ENCODE measurements at regions not wholly inside any gene's neighbourhood (a gene's known extent, or its start where the extent isn't known, plus 50 kb on each side); places are given as distances from the start of the nearest gene placed in this dataset.

GRCh38 chr9:11011696-11012095 lies 398.9 kb upstream of the PTPRD start:
- ChIA-PET CTCF (no interaction called here), POLR2A (no interaction called here)
- TF ChIP-seq FOS (IDR thresholded peaks at IDR 0.05; ENCODE audit: borderline replicate concordance, insufficient read depth, low read length) (no peak), MAX (IDR thresholded peaks at IDR 0.05; ENCODE audit: insufficient read depth, insufficient read length) (no peak), CTCF (IDR thresholded peaks at IDR 0.05; ENCODE audit: extremely low read depth in 1 of 2, insufficient read depth in 1 of 2, low read depth in 1 of 2, low read length in 2 of 2) (no peak), POLR2A (IDR thresholded peaks at IDR 0.05; ENCODE audit: low read depth, low read length) (no peak), JUN (IDR thresholded peaks at IDR 0.05; ENCODE audit: borderline replicate concordance, insufficient read depth, insufficient read length, low read depth) (no peak), POLR2AphosphoS5 (IDR thresholded peaks at IDR 0.05; ENCODE audit: insufficient read depth, low read depth, low read length) (no peak)
- no peak overlapping the region for H3K9ac ChIP-seq (replicated peaks; ENCODE audit: extremely low read depth, insufficient read depth, low read length)
- no peak for DNase-seq (ENCODE audit: low read depth, low spot score)
- no peaks in the 10 kb centered on the region for H3K9me1 ChIP-seq (replicated peaks; ENCODE audit: control insufficient read depth, extremely low read depth, insufficient read depth, low read length)
- no peak overlapping the region for H3K4me3 ChIP-seq (replicated peaks in 1 of 3; ENCODE audit: insufficient read depth in 1 of 3, low read depth in 1 of 3, low read length in 3 of 3)
- H3K36me3 ChIP-seq (ENCODE audit: control insufficient read depth in 2 of 2, extremely low read depth in 1 of 2, insufficient read depth in 2 of 2, low read length in 2 of 2) = no peaks in the 10 kb centered on the region
- no TSS peak for BruUV-seq (replicated peaks)
- no peak for FAIRE-seq
- H3K79me2 ChIP-seq (ENCODE audit: control insufficient read depth, insufficient read depth, low read length) = no peaks in the 10 kb centered on the region
- H3K9me3 ChIP-seq (replicated peaks; ENCODE audit: control insufficient read depth, insufficient read depth, low read length) = peaks cover 5% of the 10 kb centered on the region
- H3K27ac ChIP-seq (ENCODE audit: insufficient read depth, low read depth, low read length) = no peak overlapping the region
- no peak overlapping the region for H2AFZ ChIP-seq (ENCODE audit: low read depth, low read length)
- H3K4me2 ChIP-seq (ENCODE audit: insufficient read depth, low read length) = no peak overlapping the region
- H3K27me3 ChIP-seq (ENCODE audit: control insufficient read depth in 2 of 2, insufficient read depth in 2 of 2, low read length in 2 of 2) = no peaks in the 10 kb centered on the region
- H4K20me1 ChIP-seq (replicated peaks; ENCODE audit: control insufficient read depth, extremely low read depth, insufficient read depth, low read length) = no peaks in the 10 kb centered on the region
- dilution Hi-C loops (cut with MboI; ENCODE audit: extremely low pct_ligation_motif_present, low sequenced_read_pairs) = no loop called here
- intact Hi-C loops (cut with micrococcal nuclease) = no loop called here
- H3K4me1 ChIP-seq (ENCODE audit: control insufficient read depth, extremely low read depth, insufficient read depth, low read length) = no peaks in the 10 kb centered on the region

GRCh38 chr9:11016081-11016480 lies 403.3 kb upstream of the PTPRD start:
- H2AFZ ChIP-seq (ENCODE audit: low read depth, low read length) = no peak overlapping the region
- H4K20me1 ChIP-seq (replicated peaks; ENCODE audit: control insufficient read depth, extremely low read depth, insufficient read depth, low read length) = no peaks in the 10 kb centered on the region
- H3K9me1 ChIP-seq (replicated peaks; ENCODE audit: control insufficient read depth, extremely low read depth, insufficient read depth, low read length) = no peaks in the 10 kb centered on the region
- H3K27ac ChIP-seq (ENCODE audit: insufficient read depth, low read depth, low read length) = no peak overlapping the region
- no peak overlapping the region for H3K4me3 ChIP-seq (replicated peaks in 1 of 3; ENCODE audit: insufficient read depth in 1 of 3, low read depth in 1 of 3, low read length in 3 of 3)
- intact Hi-C loops (cut with micrococcal nuclease) (no loop called here), dilution Hi-C loops (cut with MboI; ENCODE audit: extremely low pct_ligation_motif_present, low sequenced_read_pairs) (no loop called here)
- no peaks in the 10 kb centered on the region for H3K27me3 ChIP-seq (ENCODE audit: control insufficient read depth in 2 of 2, insufficient read depth in 2 of 2, low read length in 2 of 2)
- POLR2A ChIA-PET = no interaction called here
- no peaks in the 10 kb centered on the region for H3K36me3 ChIP-seq (ENCODE audit: control insufficient read depth in 2 of 2, extremely low read depth in 1 of 2, insufficient read depth in 2 of 2, low read length in 2 of 2)
- DNase-seq (ENCODE audit: low read depth, low spot score) (no peak), FAIRE-seq (no peak)
- H3K79me2 ChIP-seq (ENCODE audit: control insufficient read depth, insufficient read depth, low read length) = no peaks in the 10 kb centered on the region
- CTCF ChIA-PET = no interaction called here
- TF ChIP-seq CTCF (IDR thresholded peaks at IDR 0.05; ENCODE audit: extremely low read depth in 1 of 2, insufficient read depth in 1 of 2, low read depth in 1 of 2, low read length in 2 of 2) (no peak), MAX (IDR thresholded peaks at IDR 0.05; ENCODE audit: insufficient read depth, insufficient read length) (no peak), FOS (IDR thresholded peaks at IDR 0.05; ENCODE audit: borderline replicate concordance, insufficient read depth, low read length) (no peak), MYC (IDR thresholded peaks at IDR 0.05; ENCODE audit: low read depth, low read length) (no peak), GATA2 (IDR thresholded peaks at IDR 0.05; ENCODE audit: insufficient read depth, insufficient read length, low read depth, low read length) (no peak), POLR2A (IDR thresholded peaks at IDR 0.05; ENCODE audit: low read depth, low read length) (no peak), EZH2 (IDR thresholded peaks at IDR 0.05; ENCODE audit: borderline replicate concordance, low read depth, low read length, severe bottlenecking) (no peak), JUN (IDR thresholded peaks at IDR 0.05; ENCODE audit: borderline replicate concordance, insufficient read depth, insufficient read length, low read depth) (no peak), POLR2AphosphoS5 (IDR thresholded peaks at IDR 0.05; ENCODE audit: insufficient read depth, low read depth, low read length) (no peak)
- no TSS peak for BruUV-seq (replicated peaks)
- peaks cover 5% of the 10 kb centered on the region for H3K9me3 ChIP-seq (replicated peaks; ENCODE audit: control insufficient read depth, insufficient read depth, low read length)
- no peak overlapping the region for H3K4me2 ChIP-seq (ENCODE audit: insufficient read depth, low read length)
- H3K9ac ChIP-seq (replicated peaks; ENCODE audit: extremely low read depth, insufficient read depth, low read length) = no peak overlapping the region
- H3K4me1 ChIP-seq (ENCODE audit: control insufficient read depth, extremely low read depth, insufficient read depth, low read length) = no peaks in the 10 kb centered on the region
